ENCODE measurements at regions not wholly inside any gene's neighbourhood (a gene's known extent, or its start where the extent isn't known, plus 50 kb on each side); places are given as distances from the start of the nearest gene placed in this dataset.

- H3K36me3 ChIP-seq (ENCODE audit: control insufficient read depth in 2 of 2, insufficient read depth in 2 of 2, low read length in 1 of 2) = no peaks in the 10 kb centered on the region
- no peak for DNase-seq (ENCODE audit: low read depth, low spot score)
- H3K4me1 ChIP-seq (ENCODE audit: control insufficient read depth, insufficient read depth, low read length) = no peaks in the 10 kb centered on the region
- RAD21 ChIA-PET (ENCODE audit: unreplicated experiment) = no interaction called here
- intact Hi-C loops (cut with micrococcal nuclease; ENCODE audit: unreplicated experiment) = no loop called here
- no peak overlapping the region for H3K27ac ChIP-seq (ENCODE audit: control insufficient read depth, insufficient read depth)
- no peak overlapping the region for H3K4me2 ChIP-seq (ENCODE audit: control insufficient read depth, insufficient read depth)
- H3K9me3 ChIP-seq (replicated peaks; ENCODE audit: control insufficient read depth, insufficient read depth, low read length) = no peaks in the 10 kb centered on the region
- no peaks in the 10 kb centered on the region for H3K27me3 ChIP-seq (replicated peaks in 1 of 2; ENCODE audit: control insufficient read depth in 2 of 2, insufficient read depth in 2 of 2, low read length in 1 of 2)
- FAIRE-seq = no peak
- 15% methylated on average over 1 of the region's 1 CpG for WGBS (ENCODE audit: insufficient coverage, insufficient replicate concordance, low lambda C conversion rate, missing lambda C conversion rate)
- no peak overlapping the region for H3K4me3 ChIP-seq
- SMC1A ChIA-PET (ENCODE audit: uncharacterized antibody, unreplicated experiment) = interaction anchor here (1.1 kb wide), 1 partner anchor 28 kb away, joined by 3 read pairs; no protein-coding TSS in a partner anchor
- no TSS peak for BruUV-seq (replicated peaks)
- H2AFZ ChIP-seq (ENCODE audit: control insufficient read depth, low read depth, low read length) = no peak overlapping the region
- no peak overlapping the region for H3K9ac ChIP-seq (ENCODE audit: control insufficient read depth, insufficient read depth, low read length)
- CTCF ChIA-PET = no interaction called here
- no peak for ATAC-seq
- no peak for TF ChIP-seq MTA2 (IDR thresholded peaks at IDR 0.05; ENCODE audit: low read depth)
- TF ChIP-seq POLR2AphosphoS5 (IDR thresholded peaks at IDR 0.05; ENCODE audit: low read length) = no peak
- POLR2A ChIA-PET = no interaction called here
- H3K79me2 ChIP-seq (ENCODE audit: control insufficient read depth, insufficient read depth, low read length) = no peaks in the 10 kb centered on the region
- in situ Hi-C loops (cut with MboI) = no loop called here
- no peaks in the 10 kb centered on the region for H4K20me1 ChIP-seq (ENCODE audit: control insufficient read depth, insufficient read depth)
Measured at GRCh38 chr1:103931891-103932290, 182.2 kb downstream of the AMY1C start.

DNA sequence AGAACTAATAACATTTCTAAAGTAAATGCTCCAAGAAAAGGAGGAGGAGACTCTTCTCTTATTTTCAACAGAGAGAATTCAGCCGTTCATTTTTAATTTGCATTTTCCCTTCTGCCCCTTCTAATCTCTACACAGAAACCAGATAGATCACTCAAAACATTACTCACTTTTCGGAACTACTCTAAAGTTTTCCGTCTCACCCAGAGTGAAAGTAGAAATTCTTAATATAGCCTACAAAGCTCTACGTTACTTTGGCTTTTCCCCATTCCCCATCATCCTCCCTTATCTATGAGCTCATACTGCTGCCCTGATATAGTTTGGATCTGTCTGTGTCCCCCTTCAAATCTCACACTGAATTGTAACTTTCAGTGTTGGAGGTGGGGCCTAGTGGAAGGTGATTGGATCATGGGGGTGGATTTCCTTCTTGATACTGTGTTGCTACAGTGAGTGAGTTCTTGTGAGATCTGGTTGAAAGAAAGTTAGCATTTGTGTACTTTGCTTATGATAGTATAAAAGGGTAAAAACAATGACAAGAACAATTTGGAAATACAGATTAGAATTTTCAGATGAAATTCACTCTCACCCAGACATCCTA, 188.2 kb downstream of the AMY1C start:
- no TSS peak for BruUV-seq (replicated peaks)
- Histone ChIP-seq H3K36me3 (ENCODE audit: control insufficient read depth in 2 of 2, insufficient read depth in 2 of 2, low read length in 1 of 2) (no peaks in the 10 kb centered on the region), H3K9ac (ENCODE audit: control insufficient read depth, insufficient read depth, low read length) (no peak overlapping the region), H3K4me3 (no peak overlapping the region), H3K4me1 (ENCODE audit: control insufficient read depth, insufficient read depth, low read length) (no peaks in the 10 kb centered on the region), H3K27ac (ENCODE audit: control insufficient read depth, insufficient read depth) (peak overlapping the region; percentile 58; the same call in 1 of the 2 replicates), H3K9me3 (replicated peaks; ENCODE audit: control insufficient read depth, insufficient read depth, low read length) (no peaks in the 10 kb centered on the region), H3K27me3 (replicated peaks in 1 of 2; ENCODE audit: control insufficient read depth in 2 of 2, insufficient read depth in 2 of 2, low read length in 1 of 2) (no peaks in the 10 kb centered on the region), H2AFZ (ENCODE audit: control insufficient read depth, low read depth, low read length) (peak overlapping the region; percentile 69), H3K4me2 (ENCODE audit: control insufficient read depth, insufficient read depth) (peak overlapping the region; percentile 60), H4K20me1 (ENCODE audit: control insufficient read depth, insufficient read depth) (no peaks in the 10 kb centered on the region), H3K79me2 (ENCODE audit: control insufficient read depth, insufficient read depth, low read length) (no peaks in the 10 kb centered on the region)
- intact Hi-C loops (cut with micrococcal nuclease; ENCODE audit: unreplicated experiment) = no loop called here
- FAIRE-seq (no peak), ATAC-seq (peak; percentile 88), DNase-seq (ENCODE audit: low read depth, low spot score) (peak; percentile 9)
- in situ Hi-C loops (cut with MboI) = no loop called here
- ChIA-PET SMC1A (ENCODE audit: uncharacterized antibody, unreplicated experiment) (no interaction called here), POLR2A (no interaction called here), RAD21 (ENCODE audit: unreplicated experiment) (no interaction called here), CTCF (no interaction called here)
- WGBS (ENCODE audit: insufficient coverage, insufficient replicate concordance, low lambda C conversion rate, missing lambda C conversion rate) = 1% methylated on average over 4 of the region's 4 CpGs
- TF ChIP-seq, protein P1, sequence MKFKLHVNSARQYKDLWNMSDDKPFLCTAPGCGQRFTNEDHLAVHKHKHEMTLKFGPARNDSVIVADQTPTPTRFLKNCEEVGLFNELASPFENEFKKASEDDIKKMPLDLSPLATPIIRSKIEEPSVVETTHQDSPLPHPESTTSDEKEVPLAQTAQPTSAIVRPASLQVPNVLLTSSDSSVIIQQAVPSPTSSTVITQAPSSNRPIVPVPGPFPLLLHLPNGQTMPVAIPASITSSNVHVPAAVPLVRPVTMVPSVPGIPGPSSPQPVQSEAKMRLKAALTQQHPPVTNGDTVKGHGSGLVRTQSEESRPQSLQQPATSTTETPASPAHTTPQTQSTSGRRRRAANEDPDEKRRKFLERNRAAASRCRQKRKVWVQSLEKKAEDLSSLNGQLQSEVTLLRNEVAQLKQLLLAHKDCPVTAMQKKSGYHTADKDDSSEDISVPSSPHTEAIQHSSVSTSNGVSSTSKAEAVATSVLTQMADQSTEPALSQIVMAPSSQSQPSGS (IDR thresholded peaks at IDR 0.05; ENCODE audit: low read length) = peak; percentile 58
- TF ChIP-seq JUNB (IDR thresholded peaks at IDR 0.05) (peak; percentile 41; the same call in 1 of the 2 replicates), ZNF217 (IDR thresholded peaks at IDR 0.05) (peak; percentile 32; the same call in 1 of the 2 replicates), ZNF592 (IDR thresholded peaks at IDR 0.05) (no peak), IKZF2 (IDR thresholded peaks at IDR 0.05) (no peak), CREM (IDR thresholded peaks at IDR 0.05; ENCODE audit: low read depth) (0 out of 2 replicates have a peak, but pooled peaks have one; percentile 31), GABPA (IDR thresholded peaks at IDR 0.05; ENCODE audit: low read depth) (0 out of 2 replicates have a peak, but pooled peaks have one; percentile 21)
- TF ChIP-seq, protein P2, sequence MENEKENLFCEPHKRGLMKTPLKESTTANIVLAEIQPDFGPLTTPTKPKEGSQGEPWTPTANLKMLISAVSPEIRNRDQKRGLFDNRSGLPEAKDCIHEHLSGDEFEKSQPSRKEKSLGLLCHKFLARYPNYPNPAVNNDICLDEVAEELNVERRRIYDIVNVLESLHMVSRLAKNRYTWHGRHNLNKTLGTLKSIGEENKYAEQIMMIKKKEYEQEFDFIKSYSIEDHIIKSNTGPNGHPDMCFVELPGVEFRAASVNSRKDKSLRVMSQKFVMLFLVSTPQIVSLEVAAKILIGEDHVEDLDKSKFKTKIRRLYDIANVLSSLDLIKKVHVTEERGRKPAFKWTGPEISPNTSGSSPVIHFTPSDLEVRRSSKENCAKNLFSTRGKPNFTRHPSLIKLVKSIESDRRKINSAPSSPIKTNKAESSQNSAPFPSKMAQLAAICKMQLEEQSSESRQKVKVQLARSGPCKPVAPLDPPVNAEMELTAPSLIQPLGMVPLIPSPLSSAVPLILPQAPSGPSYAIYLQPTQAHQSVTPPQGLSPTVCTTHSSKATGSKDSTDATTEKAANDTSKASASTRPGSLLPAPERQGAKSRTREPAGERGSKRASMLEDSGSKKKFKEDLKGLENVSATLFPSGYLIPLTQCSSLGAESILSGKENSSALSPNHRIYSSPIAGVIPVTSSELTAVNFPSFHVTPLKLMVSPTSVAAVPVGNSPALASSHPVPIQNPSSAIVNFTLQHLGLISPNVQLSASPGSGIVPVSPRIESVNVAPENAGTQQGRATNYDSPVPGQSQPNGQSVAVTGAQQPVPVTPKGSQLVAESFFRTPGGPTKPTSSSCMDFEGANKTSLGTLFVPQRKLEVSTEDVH (IDR thresholded peaks at IDR 0.05; ENCODE audit: low read depth, partially characterized antibody) = no peak

Measured in GM12878 (cell line).